Left ventricle myocardium inferior (tissue), 1 donor: ENCODE measurements at regions not wholly inside any gene's neighbourhood (a gene's known extent, or its start where the extent isn't known, plus 50 kb on each side); places are given as distances from the start of the nearest gene placed in this dataset.

ENCODE experiments used
- DNase-seq: peaks from one replicate; pipeline ENCODE4 v3.0.0-alpha.2; 2020
- H3K27ac ChIP-seq: fragments of 200-600 bp; replicated peaks from 2 replicates; pipeline ENCODE4 v1.8.0; 2021
- H3K27me3 ChIP-seq: fragments of 200-600 bp; 2 replicates; pipeline ENCODE4 v1.8.0; 2021; ENCODE audit warnings: low read depth
- H3K36me3 ChIP-seq: fragments of 200-600 bp; 2 replicates; pipeline ENCODE4 v1.8.0; 2021
- H3K4me1 ChIP-seq: fragments of 200-600 bp; 2 replicates; pipeline ENCODE4 v1.8.0; 2021
- H3K4me3 ChIP-seq: fragments of 200-600 bp; 2 replicates; pipeline ENCODE4 v1.8.0; 2021; ENCODE audit warnings: mild to moderate bottlenecking, moderate library complexity
- H3K9me3 ChIP-seq: fragments of 200-600 bp; replicated peaks from 2 replicates; pipeline ENCODE4 v1.8.0; 2021
- CTCF ChIP-seq: fragments of 200-600 bp; IDR thresholded peaks from 2 replicates; pipeline ENCODE4 v1.8.0; 2021; ENCODE audit warnings: antibody characterized with exemption, mild to moderate bottlenecking, borderline replicate concordance
- intact Hi-C: fragments of 100-400 bp; cut with micrococcal nuclease; formaldehyde crosslinking; loops from one replicate; pipeline ENCODE4 v1.11.0; 2022
- donor health status: DM: no; HTN: yes; CAD: no; lungs with severe emphysema.

DNA sequence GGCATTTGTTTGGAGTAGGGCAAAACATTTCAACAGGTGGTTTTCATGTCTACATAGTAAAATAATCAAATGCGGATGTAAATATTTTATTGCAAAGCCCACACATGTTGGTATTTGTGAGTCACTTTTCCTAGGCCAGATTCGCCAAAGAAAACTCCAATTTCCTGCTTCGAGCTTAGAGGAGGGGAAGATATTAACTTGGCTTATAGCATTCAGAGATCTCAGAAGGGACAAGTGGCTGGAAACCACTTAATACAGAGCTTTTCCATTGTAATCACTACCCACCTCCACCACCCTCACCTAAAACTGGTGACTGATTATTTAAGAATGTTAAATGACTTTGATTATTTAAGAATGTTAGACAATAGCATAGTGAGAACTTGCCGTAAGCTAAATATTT lies 530.6 kb upstream of the SPRY2 start:
- no peaks in the 10 kb centered on the region for H3K9me3 ChIP-seq
- no peak for DNase-seq
- H3K27ac ChIP-seq = no peak overlapping the region
- no peaks in the 10 kb centered on the region for H3K27me3 ChIP-seq
- H3K4me3 ChIP-seq = no peak overlapping the region
- TF ChIP-seq CTCF = no peak
- intact Hi-C loops = no loop called here
- no peaks in the 10 kb centered on the region for H3K36me3 ChIP-seq
- H3K4me1 ChIP-seq = no peaks in the 10 kb centered on the region

- DNase-seq = no peak
- Histone ChIP-seq H3K9me3 (no peaks in the 10 kb centered on the region), H3K27ac (no peak overlapping the region), H3K4me3 (no peak overlapping the region), H3K27me3 (no peaks in the 10 kb centered on the region), H3K4me1 (no peaks in the 10 kb centered on the region), H3K36me3 (no peaks in the 10 kb centered on the region)
- no peak for TF ChIP-seq CTCF
- intact Hi-C loops = no loop called here
Observed at GRCh38 chr13:80870186-80870585, 529.3 kb upstream of the SPRY2 start.

GRCh38 chr13:80866921-80867320 lies 526.0 kb upstream of the SPRY2 start:
- intact Hi-C loops = no loop called here
- Histone ChIP-seq H3K4me1 (no peaks in the 10 kb centered on the region), H3K9me3 (no peaks in the 10 kb centered on the region), H3K4me3 (no peak overlapping the region), H3K27me3 (no peaks in the 10 kb centered on the region), H3K36me3 (no peaks in the 10 kb centered on the region), H3K27ac (no peak overlapping the region)
- DNase-seq = no peak
- no peak for TF ChIP-seq CTCF

- intact Hi-C loops = no loop called here
- H3K27ac ChIP-seq = no peak overlapping the region
- H3K9me3 ChIP-seq = no peaks in the 10 kb centered on the region
- DNase-seq = no peak
- H3K36me3 ChIP-seq = no peaks in the 10 kb centered on the region
- H3K27me3 ChIP-seq = no peaks in the 10 kb centered on the region
- H3K4me3 ChIP-seq = no peak overlapping the region
- no peaks in the 10 kb centered on the region for H3K4me1 ChIP-seq
- TF ChIP-seq CTCF = no peak
Observed at GRCh38 chr13:80865329-80865728, 524.4 kb upstream of the SPRY2 start.

GRCh38 chr13:80862456-80862855 lies 521.5 kb upstream of the SPRY2 start:
- H3K27ac ChIP-seq = no peak overlapping the region
- intact Hi-C loops = no loop called here

More at GRCh38 chr13:80862456-80862855, 521.5 kb upstream of the SPRY2 start:
- Histone ChIP-seq H3K27me3 (no peaks in the 10 kb centered on the region), H3K4me3 (no peak overlapping the region), H3K4me1 (no peaks in the 10 kb centered on the region), H3K36me3 (no peaks in the 10 kb centered on the region), H3K9me3 (no peaks in the 10 kb centered on the region)
- TF ChIP-seq CTCF = no peak
- no peak for DNase-seq
